Breast epithelium (tissue), 3 donors: ENCODE measurements at regions not wholly inside any gene's neighbourhood (a gene's known extent, or its start where the extent isn't known, plus 50 kb on each side); places are given as distances from the start of the nearest gene placed in this dataset.

ENCODE experiments used
- CTCF ChIP-seq, 3 donors: fragments of 450-650 bp; IDR thresholded peaks; one replicate each; pipeline ENCODE4 v1.5.1; 2016 to 2017; ENCODE audit warnings: antibody characterized with exemption in 3 of 3, mild to moderate bottlenecking in 3 of 3, moderate library complexity in 3 of 3
- POLR2A ChIP-seq: fragments of 450-650 bp; IDR thresholded peaks from one replicate; pipeline ENCODE4 v1.6.1; 2016; ENCODE audit warnings: antibody characterized with exemption, mild to moderate bottlenecking, moderate library complexity
- POLR2AphosphoS5 ChIP-seq, 3 donors: sonication (generic); formaldehyde crosslinking; IDR thresholded peaks; one replicate each; pipeline ENCODE4 v1.6.1; 2017; ENCODE audit warnings: antibody characterized with exemption in 3 of 3

- TF ChIP-seq CTCF (IDR thresholded peaks at IDR 0.05) (no peak), POLR2AphosphoS5 (IDR thresholded peaks at IDR 0.05) (no peak), POLR2A (no peak)
Measured at GRCh38 chr13:76153239-76153638, 517.1 kb downstream of the LMO7 start.
